ENCODE measurements at regions not wholly inside any gene's neighbourhood (a gene's known extent, or its start where the extent isn't known, plus 50 kb on each side); places are given as distances from the start of the nearest gene placed in this dataset.

- Histone ChIP-seq H2AFZ (ENCODE audit: low read depth) (no peak overlapping the region), H4K20me1 (ENCODE audit: insufficient read depth) (no peaks in the 10 kb centered on the region), H3K9ac (no peak overlapping the region), H3K36me3 (replicated peaks in 1 of 2; ENCODE audit: control insufficient read depth in 1 of 2, insufficient read depth in 2 of 2, low read length in 1 of 2) (no peaks in the 10 kb centered on the region), H3K4me3 (ENCODE audit: low read depth in 2 of 2, low read length in 1 of 2) (no peak overlapping the region), H3K4me2 (no peak overlapping the region), H3K9me2 (no peaks in the 10 kb centered on the region), H3K27me3 (ENCODE audit: insufficient read depth) (no peaks in the 10 kb centered on the region), H3K9me3 (no peaks in the 10 kb centered on the region), H3K27ac (ENCODE audit: low read depth in 2 of 2, low read length in 1 of 2) (no peak overlapping the region), H3F3A (replicated peaks; ENCODE audit: insufficient read depth) (no peaks in the 10 kb centered on the region), H3K4me1 (ENCODE audit: control insufficient read depth in 1 of 2, insufficient read depth in 2 of 2, low read depth in 1 of 2, low read length in 1 of 2) (peaks cover 0 to 16% of the 10 kb centered on the region in 2 experiments; a peak in 1 of 4 replicates), H3K79me2 (ENCODE audit: insufficient read depth) (no peaks in the 10 kb centered on the region)
- no peak for DNase-seq
- 17% methylated on average over 4 of the region's 4 CpGs for WGBS (ENCODE audit: low lambda C conversion rate)
- TF ChIP-seq, protein P1, sequence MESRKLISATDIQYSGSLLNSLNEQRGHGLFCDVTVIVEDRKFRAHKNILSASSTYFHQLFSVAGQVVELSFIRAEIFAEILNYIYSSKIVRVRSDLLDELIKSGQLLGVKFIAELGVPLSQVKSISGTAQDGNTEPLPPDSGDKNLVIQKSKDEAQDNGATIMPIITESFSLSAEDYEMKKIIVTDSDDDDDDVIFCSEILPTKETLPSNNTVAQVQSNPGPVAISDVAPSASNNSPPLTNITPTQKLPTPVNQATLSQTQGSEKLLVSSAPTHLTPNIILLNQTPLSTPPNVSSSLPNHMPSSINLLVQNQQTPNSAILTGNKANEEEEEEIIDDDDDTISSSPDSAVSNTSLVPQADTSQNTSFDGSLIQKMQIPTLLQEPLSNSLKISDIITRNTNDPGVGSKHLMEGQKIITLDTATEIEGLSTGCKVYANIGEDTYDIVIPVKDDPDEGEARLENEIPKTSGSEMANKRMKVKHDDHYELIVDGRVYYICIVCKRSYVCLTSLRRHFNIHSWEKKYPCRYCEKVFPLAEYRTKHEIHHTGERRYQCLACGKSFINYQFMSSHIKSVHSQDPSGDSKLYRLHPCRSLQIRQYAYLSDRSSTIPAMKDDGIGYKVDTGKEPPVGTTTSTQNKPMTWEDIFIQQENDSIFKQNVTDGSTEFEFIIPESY (IDR thresholded peaks at IDR 0.05; ENCODE audit: borderline replicate concordance, low read depth) = no peak
- TF ChIP-seq RCOR1 (IDR thresholded peaks at IDR 0.05; ENCODE audit: low read length) (no peak), POLR2AphosphoS5 (IDR thresholded peaks at IDR 0.05; ENCODE audit: low read depth, low read length) (no peak), IRF3 (IDR thresholded peaks at IDR 0.05; ENCODE audit: low read depth, low read length) (no peak), GABPA (IDR thresholded peaks at IDR 0.05; ENCODE audit: low read depth) (no peak), JUND (IDR thresholded peaks at IDR 0.05) (no peak), CHD2 (IDR thresholded peaks at IDR 0.05; ENCODE audit: low read length, partially characterized antibody) (no peak), RFX5 (IDR thresholded peaks at IDR 0.05; ENCODE audit: low read length) (no peak), MXI1 (IDR thresholded peaks at IDR 0.05; ENCODE audit: low read depth, low read length) (no peak), PBX3 (IDR thresholded peaks at IDR 0.05) (no peak), SIN3A (IDR thresholded peaks at IDR 0.05; ENCODE audit: borderline replicate concordance, low read depth, low read length) (no peak)
- TF ChIP-seq, protein P2, sequence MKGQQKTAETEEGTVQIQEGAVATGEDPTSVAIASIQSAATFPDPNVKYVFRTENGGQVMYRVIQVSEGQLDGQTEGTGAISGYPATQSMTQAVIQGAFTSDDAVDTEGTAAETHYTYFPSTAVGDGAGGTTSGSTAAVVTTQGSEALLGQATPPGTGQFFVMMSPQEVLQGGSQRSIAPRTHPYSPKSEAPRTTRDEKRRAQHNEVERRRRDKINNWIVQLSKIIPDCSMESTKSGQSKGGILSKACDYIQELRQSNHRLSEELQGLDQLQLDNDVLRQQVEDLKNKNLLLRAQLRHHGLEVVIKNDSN (IDR thresholded peaks at IDR 0.05; ENCODE audit: borderline replicate concordance, low read depth) = no peak
- TF ChIP-seq, protein P3, sequence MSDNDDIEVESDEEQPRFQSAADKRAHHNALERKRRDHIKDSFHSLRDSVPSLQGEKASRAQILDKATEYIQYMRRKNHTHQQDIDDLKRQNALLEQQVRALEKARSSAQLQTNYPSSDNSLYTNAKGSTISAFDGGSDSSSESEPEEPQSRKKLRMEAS (IDR thresholded peaks at IDR 0.05; ENCODE audit: low read depth) = no peak
- CTCF ChIA-PET = interaction anchor here (0.7 to 1.3 kb wide), 3 partner anchors 8 to 915 kb away, joined by 3 to 4 read pairs (median 3); no protein-coding TSS in a partner anchor
- POLR2A ChIA-PET = no interaction called here
Measured at GRCh38 chr20:60204601-60205000, 246.4 kb downstream of the CDH26 start.

Data from SK-N-SH (cell line).